ENCODE measurements at regions not wholly inside any gene's neighbourhood (a gene's known extent, or its start where the extent isn't known, plus 50 kb on each side); places are given as distances from the start of the nearest gene placed in this dataset.

- no peaks in the 10 kb centered on the region for H3K9me3 Mint-ChIP-seq
- no peak overlapping the region for H3K4me3 Mint-ChIP-seq
- peaks cover 0 to 5% (median 2%) of the 10 kb centered on the region in 3 donors for H3K27me3 Mint-ChIP-seq (ENCODE audit: low read depth in 3 of 3)
- H3K4me1 Mint-ChIP-seq: no peaks in the 10 kb centered on the region
- no peak for DNase-seq
- no peaks in the 10 kb centered on the region for H3K36me3 Mint-ChIP-seq
- no peak overlapping the region for H3K27ac Mint-ChIP-seq
Measured at GRCh38 chr2:152875701-152876695, 157.6 kb downstream of the ARL6IP6 start.

DNA sequence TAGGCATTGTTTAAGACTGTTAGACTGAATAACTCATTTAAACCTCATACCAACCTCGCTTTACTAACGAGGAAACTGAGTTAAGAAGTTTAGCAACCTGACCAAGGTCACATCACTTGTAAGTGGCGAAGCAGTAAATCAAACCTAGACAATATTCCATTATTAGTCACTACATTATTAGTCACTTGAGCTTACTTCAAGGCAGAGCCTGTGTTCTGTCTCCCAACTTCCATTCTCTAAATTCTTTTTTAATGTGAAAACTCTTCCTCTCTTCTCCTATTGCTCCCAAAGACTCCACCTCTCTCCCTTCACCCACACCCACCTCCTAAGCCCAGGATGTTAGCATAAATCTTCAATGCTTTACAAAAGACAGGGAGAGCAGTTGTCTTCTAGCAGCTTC lies 156.5 kb downstream of the ARL6IP6 start:
- Mint-ChIP-seq H3K4me3 (no peak overlapping the region), H3K36me3 (no peaks in the 10 kb centered on the region), H3K9me3 (no peaks in the 10 kb centered on the region), H3K27ac (no peak overlapping the region), H3K27me3 (ENCODE audit: low read depth in 3 of 3) (peaks cover 0 to 5% (median 4%) of the 10 kb centered on the region in 3 donors), H3K4me1 (no peaks in the 10 kb centered on the region)
- no peak for DNase-seq

- H3K36me3 Mint-ChIP-seq: no peaks in the 10 kb centered on the region
- no peak for DNase-seq
- H3K27me3 Mint-ChIP-seq (ENCODE audit: low read depth in 3 of 3): peaks cover 0 to 2% (median 2%) of the 10 kb centered on the region in 3 donors
- no peaks in the 10 kb centered on the region for H3K9me3 Mint-ChIP-seq
- H3K4me3 Mint-ChIP-seq: no peak overlapping the region
- H3K4me1 Mint-ChIP-seq: no peaks in the 10 kb centered on the region
- no peak overlapping the region for H3K27ac Mint-ChIP-seq
Measured at GRCh38 chr2:152870239-152870638, 151.8 kb downstream of the ARL6IP6 start.

DNA sequence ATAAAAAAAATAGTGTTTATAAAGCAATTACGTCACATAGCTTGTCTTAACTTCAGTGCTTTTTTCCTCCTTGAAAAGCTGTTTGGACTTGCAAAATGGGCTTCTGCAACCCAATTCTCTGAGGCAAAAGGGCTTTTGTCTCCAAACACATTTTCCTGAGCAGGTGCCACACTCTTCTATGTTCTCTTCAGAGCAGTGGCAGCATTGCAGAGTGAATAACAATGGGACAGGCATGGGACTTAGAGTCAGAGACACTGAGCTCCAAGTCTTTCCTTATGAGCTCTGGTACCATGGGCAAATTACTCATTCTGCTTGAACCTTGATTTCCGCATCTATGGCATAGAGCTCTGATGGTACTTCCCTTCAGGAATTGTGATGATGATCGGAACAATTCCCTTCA lies 149.0 kb downstream of the ARL6IP6 start:
- H3K4me3 Mint-ChIP-seq: no peak overlapping the region
- H3K4me1 Mint-ChIP-seq: no peaks in the 10 kb centered on the region
- DNase-seq: no peak
- no peak overlapping the region for H3K27ac Mint-ChIP-seq
- H3K27me3 Mint-ChIP-seq (ENCODE audit: low read depth in 3 of 3): peaks cover 2% of the 10 kb centered on the region in 3 donors
- no peaks in the 10 kb centered on the region for H3K36me3 Mint-ChIP-seq
- peaks cover 3 to 19% (median 9%) of the 10 kb centered on the region in 6 donors for H3K9me3 Mint-ChIP-seq

DNA sequence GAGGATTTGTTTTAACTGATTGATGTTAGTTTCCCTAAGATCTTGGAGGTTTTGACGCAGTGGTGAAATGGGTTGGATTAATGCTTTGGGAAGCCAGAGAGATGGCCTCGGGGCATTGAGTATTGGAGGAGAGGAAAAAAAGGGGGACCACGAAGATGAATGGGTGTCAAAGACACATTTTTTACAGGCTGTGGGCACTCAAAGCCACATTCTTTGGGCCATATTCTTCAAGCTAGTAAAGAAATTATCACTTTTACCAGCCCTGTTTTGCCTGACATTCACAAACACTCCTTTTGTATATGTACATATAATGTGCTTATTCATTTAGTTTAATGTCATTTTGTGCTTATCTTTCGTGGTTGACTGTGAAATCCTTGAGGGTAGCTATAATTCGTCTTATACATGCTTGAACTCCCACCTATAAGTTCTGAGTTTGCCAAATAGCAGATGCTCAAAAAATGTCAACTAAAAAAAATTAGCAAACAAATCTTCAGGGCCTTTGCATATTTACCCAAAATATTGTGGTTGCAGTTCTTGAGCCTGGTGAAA lies 146.3 kb downstream of the ARL6IP6 start:
- peaks cover 2 to 8% (median 2%) of the 10 kb centered on the region in 3 donors for H3K27me3 Mint-ChIP-seq (ENCODE audit: low read depth in 3 of 3)

GRCh38 chr2:152863826-152864225 lies 145.4 kb downstream of the ARL6IP6 start:
- no peak overlapping the region for H3K4me3 Mint-ChIP-seq
- H3K27ac Mint-ChIP-seq: no peak overlapping the region
- H3K9me3 Mint-ChIP-seq: peaks cover 8 to 39% (median 18%) of the 10 kb centered on the region in 6 donors
- no peaks in the 10 kb centered on the region for H3K4me1 Mint-ChIP-seq
- peaks cover 2 to 8% (median 2%) of the 10 kb centered on the region in 3 donors for H3K27me3 Mint-ChIP-seq (ENCODE audit: low read depth in 3 of 3)
- no peak for DNase-seq
- no peaks in the 10 kb centered on the region for H3K36me3 Mint-ChIP-seq

More for the DNA sequence above, 146.3 kb downstream of the ARL6IP6 start:
- peaks cover 8 to 39% (median 18%) of the 10 kb centered on the region in 6 donors for H3K9me3 Mint-ChIP-seq
- H3K27ac Mint-ChIP-seq: no peak overlapping the region
- H3K4me1 Mint-ChIP-seq: no peaks in the 10 kb centered on the region
- no peaks in the 10 kb centered on the region for H3K36me3 Mint-ChIP-seq
- no peak for DNase-seq
- H3K4me3 Mint-ChIP-seq: no peak overlapping the region

DNA sequence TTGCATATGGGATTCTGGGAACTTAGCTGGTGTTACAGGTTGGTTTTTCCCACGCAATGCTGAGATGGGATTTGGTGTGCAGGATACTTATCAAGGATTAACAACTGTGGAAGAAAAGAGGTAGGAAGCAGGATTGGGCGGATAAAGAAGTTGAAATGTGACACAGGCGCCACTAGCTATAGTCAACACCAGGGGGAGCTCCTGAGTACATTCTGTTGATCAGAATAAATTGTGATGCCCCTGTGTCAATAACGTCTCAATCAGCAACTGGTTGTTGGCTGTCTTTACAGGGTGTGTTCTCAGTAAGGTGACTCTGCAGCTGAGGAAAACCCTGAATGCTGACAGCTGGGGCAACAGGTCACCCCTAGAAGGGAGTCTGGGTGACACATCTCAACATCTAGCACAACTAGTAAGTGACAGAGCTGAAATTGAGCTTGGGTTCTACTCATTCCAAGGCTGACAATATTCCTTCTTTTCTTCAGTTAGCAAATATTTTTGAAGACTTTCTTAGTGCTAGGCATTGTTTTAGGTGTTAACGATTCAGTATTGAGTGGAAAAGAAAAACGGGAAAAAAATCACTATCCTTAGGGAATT lies 143.0 kb downstream of the ARL6IP6 start:
- H3K27me3 Mint-ChIP-seq (ENCODE audit: low read depth in 3 of 3): peaks cover 0 to 8% (median 2%) of the 10 kb centered on the region in 3 donors
- no peaks in the 10 kb centered on the region for H3K4me1 Mint-ChIP-seq
- H3K27ac Mint-ChIP-seq: no peak overlapping the region
- H3K9me3 Mint-ChIP-seq: peaks cover 8 to 39% (median 18%) of the 10 kb centered on the region in 6 donors
- DNase-seq: no peak
- no peak overlapping the region for H3K4me3 Mint-ChIP-seq
- no peaks in the 10 kb centered on the region for H3K36me3 Mint-ChIP-seq

DNA sequence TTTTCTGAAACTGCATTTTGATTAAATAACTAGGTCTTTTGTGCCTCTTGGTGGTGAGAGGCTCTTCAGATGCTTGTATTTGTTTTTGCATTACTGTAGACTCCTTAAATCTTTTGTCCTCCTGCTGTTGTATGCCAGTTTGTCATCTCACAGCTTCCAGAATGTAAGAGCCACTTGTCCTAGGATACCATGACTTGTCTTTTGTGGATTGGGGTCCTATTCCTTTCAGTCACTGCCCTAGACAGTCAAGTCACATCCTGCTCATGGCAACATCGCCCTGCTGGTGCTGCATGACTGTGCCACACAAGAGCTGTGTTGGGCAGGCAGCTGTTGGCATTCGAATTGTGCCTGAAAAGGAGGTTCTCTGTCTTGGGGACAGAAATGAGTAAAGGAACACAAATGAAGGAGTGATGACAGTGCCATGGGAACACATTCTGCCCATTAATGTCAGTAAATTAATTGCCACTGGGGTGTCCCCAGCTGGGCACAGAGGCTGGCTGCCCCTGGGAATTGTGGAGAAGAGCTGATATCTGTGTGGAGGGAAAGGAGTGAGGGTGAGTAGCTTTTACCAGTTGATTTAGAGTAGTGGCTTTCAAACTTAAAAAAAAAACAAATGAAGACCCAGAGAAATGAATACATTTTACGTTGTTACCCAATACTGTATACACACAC lies 140.3 kb downstream of the ARL6IP6 start:
- peaks cover 2 to 8% (median 2%) of the 10 kb centered on the region in 3 donors for H3K27me3 Mint-ChIP-seq (ENCODE audit: low read depth in 3 of 3)
- no peak overlapping the region for H3K27ac Mint-ChIP-seq

GRCh38 chr2:152846697-152847470 lies 128.5 kb downstream of the ARL6IP6 start:
- DNase-seq: no peak
- H3K27ac Mint-ChIP-seq: no peak overlapping the region
- no peak overlapping the region for H3K4me3 Mint-ChIP-seq
- H3K9me3 Mint-ChIP-seq: peaks cover 0 to 2% (median 0%) of the 10 kb centered on the region in 6 donors
- H3K27me3 Mint-ChIP-seq (ENCODE audit: low read depth in 3 of 3): peaks cover 0 to 4% (median 0%) of the 10 kb centered on the region in 3 donors
- H3K36me3 Mint-ChIP-seq: peaks cover 0 to 7% (median 0%) of the 10 kb centered on the region in 3 donors
- H3K4me1 Mint-ChIP-seq: no peaks in the 10 kb centered on the region

More for the DNA sequence above, 140.3 kb downstream of the ARL6IP6 start:
- Mint-ChIP-seq H3K4me1 (no peaks in the 10 kb centered on the region), H3K4me3 (no peak overlapping the region), H3K36me3 (no peaks in the 10 kb centered on the region), H3K9me3 (peaks cover 6 to 30% (median 15%) of the 10 kb centered on the region in 6 donors)
- no peak for DNase-seq

GRCh38 chr2:152835674-152836073 lies 117.3 kb downstream of the ARL6IP6 start:
- Mint-ChIP-seq H3K27me3 (ENCODE audit: low read depth in 3 of 3) (peaks cover 0 to 9% (median 0%) of the 10 kb centered on the region in 3 donors), H3K36me3 (no peaks in the 10 kb centered on the region), H3K4me1 (no peaks in the 10 kb centered on the region), H3K27ac (no peak overlapping the region), H3K9me3 (peaks cover 0 to 4% (median 0%) of the 10 kb centered on the region in 6 donors), H3K4me3 (no peak overlapping the region)
- no peak for DNase-seq

- no peaks in the 10 kb centered on the region for H3K9me3 Mint-ChIP-seq
- H3K4me1 Mint-ChIP-seq: no peaks in the 10 kb centered on the region
- no peak overlapping the region for H3K27ac Mint-ChIP-seq
- no peaks in the 10 kb centered on the region for H3K36me3 Mint-ChIP-seq
- no peak overlapping the region for H3K4me3 Mint-ChIP-seq
- H3K27me3 Mint-ChIP-seq (ENCODE audit: low read depth in 3 of 3): peaks cover 0 to 3% (median 2%) of the 10 kb centered on the region in 3 donors
- no peak for DNase-seq
Measured at GRCh38 chr2:152827944-152828343, 109.5 kb downstream of the ARL6IP6 start.

- H3K4me1 Mint-ChIP-seq: no peaks in the 10 kb centered on the region
- H3K9me3 Mint-ChIP-seq: no peaks in the 10 kb centered on the region
- H3K27me3 Mint-ChIP-seq (ENCODE audit: low read depth in 3 of 3): peaks cover 0 to 5% (median 2%) of the 10 kb centered on the region in 3 donors
- H3K36me3 Mint-ChIP-seq: no peaks in the 10 kb centered on the region
- H3K4me3 Mint-ChIP-seq: no peak overlapping the region
- no peak overlapping the region for H3K27ac Mint-ChIP-seq
- DNase-seq: no peak
Measured at GRCh38 chr2:152826581-152827279, 108.3 kb downstream of the ARL6IP6 start.
